WTC11 (cell line): ENCODE measurements at regions not wholly inside any gene's neighbourhood (a gene's known extent, or its start where the extent isn't known, plus 50 kb on each side); places are given as distances from the start of the nearest gene placed in this dataset.

Experiments
- ATAC-seq: fragments of 200-7000 bp; cut with Tn5 transposase; 2 replicates; pipeline ENCODE4 v1.10.0; 2021; ENCODE audit warnings: mild to moderate bottlenecking, moderate library complexity
- CTCF ChIA-PET: fragments of 300-600 bp; sonication (Branson Sonifier 250); formaldehyde crosslinking; loops from one replicate; lab custom pipeline; 2021; ENCODE audit warnings: antibody characterized with exemption; lab: Charles Lee
- POLR2A ChIA-PET: fragments of 350-600 bp; sonication (Branson Sonifier 250); formaldehyde crosslinking; loops from one replicate; lab custom pipeline; 2021; ENCODE audit warnings: antibody characterized with exemption; lab: Charles Lee
- DNase-seq: peaks from one replicate; pipeline ENCODE4 v3.0.0; 2021; ENCODE audit warnings: low spot score
- H3K27ac Mint-ChIP-seq: 2 replicates; pipeline ENCODE4 v1.8.0; 2021; ENCODE audit warnings: mixed read lengths
- H3K27me3 Mint-ChIP-seq: 2 replicates; pipeline ENCODE4 v1.8.0; 2021; ENCODE audit warnings: low read depth, mild to moderate bottlenecking, moderate library complexity, mixed read lengths
- H3K36me3 Mint-ChIP-seq: 2 replicates; pipeline ENCODE4 v1.8.0; 2021; ENCODE audit warnings: mixed read lengths
- H3K4me1 Mint-ChIP-seq: 2 replicates; pipeline ENCODE4 v1.8.0; 2022; ENCODE audit warnings: mixed read lengths
- H3K4me3 Mint-ChIP-seq: 2 replicates; pipeline ENCODE4 v1.8.0; 2021; ENCODE audit warnings: mild to moderate bottlenecking, moderate library complexity, mixed read lengths
- H3K9me3 Mint-ChIP-seq: 2 replicates; pipeline ENCODE4 v1.8.0; 2021; ENCODE audit warnings: mixed read lengths
- EMX1 ChIP-seq: fragments of 250-450 bp; sonication (Bioruptor Pico); IDR thresholded peaks from 2 replicates; pipeline ENCODE4 v1.8.0; 2021; ENCODE audit warnings: mild to moderate bottlenecking
- FOXP1 ChIP-seq: sonication (generic); formaldehyde crosslinking; IDR thresholded peaks from 2 replicates; pipeline ENCODE4 v1.8.0; 2022; ENCODE audit warnings: missing genetic modification reagents, mild to moderate bottlenecking, moderate library complexity, borderline replicate concordance
- GABPB1 ChIP-seq: sonication (generic); formaldehyde crosslinking; IDR thresholded peaks from 2 replicates; pipeline ENCODE4 v1.8.1; 2023; ENCODE audit warnings: mild to moderate bottlenecking, missing genetic modification reagents
- NR2C2 ChIP-seq: sonication (generic); formaldehyde crosslinking; IDR thresholded peaks from 2 replicates; pipeline ENCODE4 v1.8.0; 2022; ENCODE audit warnings: mild to moderate bottlenecking, missing genetic modification reagents
- NR3C1 ChIP-seq: sonication (generic); formaldehyde crosslinking; conservative IDR thresholded peaks from 2 replicates; pipeline ENCODE4 v1.8.1; 2023; ENCODE audit warnings: low read depth, mild to moderate bottlenecking, missing genetic modification reagents
- OVOL2 ChIP-seq: fragments of 250-450 bp; sonication (Bioruptor Pico); IDR thresholded peaks from 2 replicates; pipeline ENCODE4 v1.9.0; 2021; ENCODE audit warnings: mild to moderate bottlenecking, borderline replicate concordance
- RELA ChIP-seq: sonication (generic); formaldehyde crosslinking; IDR thresholded peaks from 2 replicates; pipeline ENCODE4 v1.8.1; 2022; ENCODE audit warnings: missing genetic modification reagents, mild to moderate bottlenecking, borderline replicate concordance
- RORB ChIP-seq: fragments of 250-450 bp; sonication (Bioruptor Pico); IDR thresholded peaks from 2 replicates; pipeline ENCODE4 v1.9.0; 2021; ENCODE audit warnings: mild to moderate bottlenecking
- TP53 ChIP-seq: sonication (generic); formaldehyde crosslinking; IDR thresholded peaks from 2 replicates; pipeline ENCODE4 v1.8.1; 2023; ENCODE audit warnings: mild to moderate bottlenecking, missing genetic modification reagents
- ZBTB21 ChIP-seq: sonication (generic); formaldehyde crosslinking; IDR thresholded peaks from 2 replicates; pipeline ENCODE4 v1.8.1; 2023; ENCODE audit warnings: mild to moderate bottlenecking, missing genetic modification reagents, borderline replicate concordance
- ZNF138 ChIP-seq: sonication (generic); formaldehyde crosslinking; conservative IDR thresholded peaks from 2 replicates; pipeline ENCODE4 v1.8.1; 2022; ENCODE audit warnings: mild to moderate bottlenecking, moderate library complexity, missing genetic modification reagents
- ZNF263 ChIP-seq: sonication (generic); formaldehyde crosslinking; IDR thresholded peaks from 2 replicates; pipeline ENCODE4 v1.8.1; 2022; ENCODE audit warnings: low read depth, mild to moderate bottlenecking, moderate library complexity, missing genetic modification reagents
- ZNF317 ChIP-seq: sonication (generic); formaldehyde crosslinking; IDR thresholded peaks from 2 replicates; pipeline ENCODE4 v1.8.1; 2023; ENCODE audit warnings: low read depth, mild to moderate bottlenecking, moderate library complexity, missing genetic modification reagents, borderline replicate concordance
- ZNF671 ChIP-seq: fragments of 250-450 bp; sonication (Bioruptor Pico); IDR thresholded peaks from 2 replicates; pipeline ENCODE4 v1.8.0; 2021; ENCODE audit warnings: mild to moderate bottlenecking
- TF ChIP-seq, protein P1 (sequence below): sonication (generic); formaldehyde crosslinking; IDR thresholded peaks from 2 replicates; pipeline ENCODE4 v1.8.0; 2022; ENCODE audit warnings: missing genetic modification reagents
- TF ChIP-seq, protein P2 (sequence below): sonication (generic); formaldehyde crosslinking; IDR thresholded peaks from 2 replicates; pipeline ENCODE4 v1.8.1; 2023; ENCODE audit warnings: mild to moderate bottlenecking, moderate library complexity, missing genetic modification reagents
- TF ChIP-seq, protein P3 (sequence below): sonication (generic); formaldehyde crosslinking; IDR thresholded peaks from 2 replicates; pipeline ENCODE4 v1.8.1; 2022; ENCODE audit warnings: low read depth, missing genetic modification reagents, borderline replicate concordance
- TF ChIP-seq, protein P4 (sequence below): sonication (generic); formaldehyde crosslinking; IDR thresholded peaks from 2 replicates; pipeline ENCODE4 v1.8.0; 2022; ENCODE audit warnings: mild to moderate bottlenecking, missing genetic modification reagents
- TF ChIP-seq, protein P5 (sequence below): sonication (generic); formaldehyde crosslinking; IDR thresholded peaks from 2 replicates; pipeline ENCODE4 v1.8.0; 2022; ENCODE audit warnings: mild to moderate bottlenecking, missing genetic modification reagents
- TF ChIP-seq, protein P6 (sequence below): sonication (generic); formaldehyde crosslinking; IDR thresholded peaks from 2 replicates; pipeline ENCODE4 v1.8.1; 2022; ENCODE audit warnings: low read depth, mild to moderate bottlenecking, moderate library complexity, missing genetic modification reagents, borderline replicate concordance
- TF ChIP-seq, protein P7 (sequence below): sonication (generic); formaldehyde crosslinking; IDR thresholded peaks from 2 replicates; pipeline ENCODE4 v1.8.0; 2023; ENCODE audit warnings: missing genetic modification reagents

DNA sequence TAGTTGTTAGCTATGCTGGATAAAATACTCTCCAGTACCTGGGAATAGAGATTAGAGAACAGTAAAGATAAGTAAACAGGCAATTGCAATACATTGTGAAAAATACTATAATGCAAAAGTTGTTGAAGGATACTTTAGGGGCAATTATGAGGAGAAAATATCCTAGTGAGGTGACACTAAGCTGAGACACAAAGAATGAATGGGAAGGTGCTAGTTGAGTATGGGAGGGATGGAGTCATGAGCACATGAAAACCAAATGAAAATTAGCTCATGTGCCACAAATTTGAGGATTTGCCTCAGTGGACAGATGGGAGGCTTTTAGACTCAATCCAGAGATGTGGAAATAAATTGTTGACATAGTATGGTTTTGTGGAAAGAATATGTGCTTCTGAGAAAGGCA, 370.5 kb upstream of the MMS22L start (continued):
- TF ChIP-seq, protein P1, sequence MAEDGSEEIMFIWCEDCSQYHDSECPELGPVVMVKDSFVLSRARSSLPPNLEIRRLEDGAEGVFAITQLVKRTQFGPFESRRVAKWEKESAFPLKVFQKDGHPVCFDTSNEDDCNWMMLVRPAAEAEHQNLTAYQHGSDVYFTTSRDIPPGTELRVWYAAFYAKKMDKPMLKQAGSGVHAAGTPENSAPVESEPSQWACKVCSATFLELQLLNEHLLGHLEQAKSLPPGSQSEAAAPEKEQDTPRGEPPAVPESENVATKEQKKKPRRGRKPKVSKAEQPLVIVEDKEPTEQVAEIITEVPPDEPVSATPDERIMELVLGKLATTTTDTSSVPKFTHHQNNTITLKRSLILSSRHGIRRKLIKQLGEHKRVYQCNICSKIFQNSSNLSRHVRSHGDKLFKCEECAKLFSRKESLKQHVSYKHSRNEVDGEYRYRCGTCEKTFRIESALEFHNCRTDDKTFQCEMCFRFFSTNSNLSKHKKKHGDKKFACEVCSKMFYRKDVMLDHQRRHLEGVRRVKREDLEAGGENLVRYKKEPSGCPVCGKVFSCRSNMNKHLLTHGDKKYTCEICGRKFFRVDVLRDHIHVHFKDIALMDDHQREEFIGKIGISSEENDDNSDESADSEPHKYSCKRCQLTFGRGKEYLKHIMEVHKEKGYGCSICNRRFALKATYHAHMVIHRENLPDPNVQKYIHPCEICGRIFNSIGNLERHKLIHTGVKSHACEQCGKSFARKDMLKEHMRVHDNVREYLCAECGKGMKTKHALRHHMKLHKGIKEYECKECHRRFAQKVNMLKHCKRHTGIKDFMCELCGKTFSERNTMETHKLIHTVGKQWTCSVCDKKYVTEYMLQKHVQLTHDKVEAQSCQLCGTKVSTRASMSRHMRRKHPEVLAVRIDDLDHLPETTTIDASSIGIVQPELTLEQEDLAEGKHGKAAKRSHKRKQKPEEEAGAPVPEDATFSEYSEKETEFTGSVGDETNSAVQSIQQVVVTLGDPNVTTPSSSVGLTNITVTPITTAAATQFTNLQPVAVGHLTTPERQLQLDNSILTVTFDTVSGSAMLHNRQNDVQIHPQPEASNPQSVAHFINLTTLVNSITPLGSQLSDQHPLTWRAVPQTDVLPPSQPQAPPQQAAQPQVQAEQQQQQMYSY (CRISPR knock-in tag) = no peak
- TF ChIP-seq, protein P2, sequence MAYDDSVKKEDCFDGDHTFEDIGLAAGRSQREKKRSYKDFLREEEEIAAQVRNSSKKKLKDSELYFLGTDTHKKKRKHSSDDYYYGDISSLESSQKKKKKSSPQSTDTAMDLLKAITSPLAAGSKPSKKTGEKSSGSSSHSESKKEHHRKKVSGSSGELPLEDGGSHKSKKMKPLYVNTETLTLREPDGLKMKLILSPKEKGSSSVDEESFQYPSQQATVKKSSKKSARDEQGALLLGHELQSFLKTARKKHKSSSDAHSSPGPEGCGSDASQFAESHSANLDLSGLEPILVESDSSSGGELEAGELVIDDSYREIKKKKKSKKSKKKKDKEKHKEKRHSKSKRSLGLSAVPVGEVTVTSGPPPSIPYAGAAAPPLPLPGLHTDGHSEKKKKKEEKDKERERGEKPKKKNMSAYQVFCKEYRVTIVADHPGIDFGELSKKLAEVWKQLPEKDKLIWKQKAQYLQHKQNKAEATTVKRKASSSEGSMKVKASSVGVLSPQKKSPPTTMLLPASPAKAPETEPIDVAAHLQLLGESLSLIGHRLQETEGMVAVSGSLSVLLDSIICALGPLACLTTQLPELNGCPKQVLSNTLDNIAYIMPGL = no peak
- TF ChIP-seq RELA (CRISPR knock-in tag) (no peak), TP53 (CRISPR knock-in tag) (no peak)

DNA sequence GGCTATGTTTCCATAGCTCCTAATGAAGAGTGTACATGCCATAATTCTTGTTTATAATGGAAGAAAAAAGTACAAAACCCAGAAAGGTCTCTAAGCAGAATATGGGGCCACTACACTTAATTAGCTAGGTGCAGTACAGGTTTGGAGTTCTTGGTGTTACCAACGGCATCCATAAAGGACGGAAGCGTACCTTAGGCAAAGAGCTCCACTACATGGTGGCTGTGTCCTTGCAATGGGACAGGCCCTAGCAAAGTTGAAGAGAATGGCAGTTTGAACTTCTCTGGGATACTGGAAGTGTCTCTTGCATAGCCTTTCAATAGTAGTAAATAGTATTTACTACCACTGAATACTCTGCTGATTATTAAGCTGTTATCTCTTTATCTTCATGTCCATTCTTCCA, 371.7 kb upstream of the MMS22L start:
- peaks cover 4% of the 10 kb centered on the region; the same call in 1 of the 2 replicates for H3K9me3 Mint-ChIP-seq
- H3K4me3 Mint-ChIP-seq = no peak overlapping the region
- DNase-seq (no peak), ATAC-seq (peak; percentile 65)
- ChIA-PET POLR2A (no interaction called here), CTCF (interaction anchor here (0.8 to 1.1 kb wide), 5 partner anchors 12 to 214 kb away, joined by 3 to 6 read pairs (median 3); no protein-coding TSS in a partner anchor)
- TF ChIP-seq ZNF138 (CRISPR knock-in tag) (no peak), RELA (CRISPR knock-in tag) (no peak), ZNF317 (CRISPR knock-in tag) (no peak), GABPB1 (CRISPR knock-in tag) (no peak), NR3C1 (CRISPR knock-in tag) (no peak), ZNF671 (CRISPR knock-in tag) (no peak), NR2C2 (CRISPR knock-in tag) (no peak), EMX1 (no peak), ZBTB21 (CRISPR knock-in tag) (no peak), RORB (CRISPR knock-in tag) (no peak), ZNF263 (CRISPR knock-in tag) (no peak), OVOL2 (CRISPR knock-in tag) (no peak), FOXP1 (no peak)
- TF ChIP-seq, protein P3, sequence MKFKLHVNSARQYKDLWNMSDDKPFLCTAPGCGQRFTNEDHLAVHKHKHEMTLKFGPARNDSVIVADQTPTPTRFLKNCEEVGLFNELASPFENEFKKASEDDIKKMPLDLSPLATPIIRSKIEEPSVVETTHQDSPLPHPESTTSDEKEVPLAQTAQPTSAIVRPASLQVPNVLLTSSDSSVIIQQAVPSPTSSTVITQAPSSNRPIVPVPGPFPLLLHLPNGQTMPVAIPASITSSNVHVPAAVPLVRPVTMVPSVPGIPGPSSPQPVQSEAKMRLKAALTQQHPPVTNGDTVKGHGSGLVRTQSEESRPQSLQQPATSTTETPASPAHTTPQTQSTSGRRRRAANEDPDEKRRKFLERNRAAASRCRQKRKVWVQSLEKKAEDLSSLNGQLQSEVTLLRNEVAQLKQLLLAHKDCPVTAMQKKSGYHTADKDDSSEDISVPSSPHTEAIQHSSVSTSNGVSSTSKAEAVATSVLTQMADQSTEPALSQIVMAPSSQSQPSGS (CRISPR knock-in tag) = no peak
- TF ChIP-seq, protein P4, sequence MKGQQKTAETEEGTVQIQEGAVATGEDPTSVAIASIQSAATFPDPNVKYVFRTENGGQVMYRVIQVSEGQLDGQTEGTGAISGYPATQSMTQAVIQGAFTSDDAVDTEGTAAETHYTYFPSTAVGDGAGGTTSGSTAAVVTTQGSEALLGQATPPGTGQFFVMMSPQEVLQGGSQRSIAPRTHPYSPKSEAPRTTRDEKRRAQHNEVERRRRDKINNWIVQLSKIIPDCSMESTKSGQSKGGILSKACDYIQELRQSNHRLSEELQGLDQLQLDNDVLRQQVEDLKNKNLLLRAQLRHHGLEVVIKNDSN (CRISPR knock-in tag) = no peak
- TF ChIP-seq, protein P5, sequence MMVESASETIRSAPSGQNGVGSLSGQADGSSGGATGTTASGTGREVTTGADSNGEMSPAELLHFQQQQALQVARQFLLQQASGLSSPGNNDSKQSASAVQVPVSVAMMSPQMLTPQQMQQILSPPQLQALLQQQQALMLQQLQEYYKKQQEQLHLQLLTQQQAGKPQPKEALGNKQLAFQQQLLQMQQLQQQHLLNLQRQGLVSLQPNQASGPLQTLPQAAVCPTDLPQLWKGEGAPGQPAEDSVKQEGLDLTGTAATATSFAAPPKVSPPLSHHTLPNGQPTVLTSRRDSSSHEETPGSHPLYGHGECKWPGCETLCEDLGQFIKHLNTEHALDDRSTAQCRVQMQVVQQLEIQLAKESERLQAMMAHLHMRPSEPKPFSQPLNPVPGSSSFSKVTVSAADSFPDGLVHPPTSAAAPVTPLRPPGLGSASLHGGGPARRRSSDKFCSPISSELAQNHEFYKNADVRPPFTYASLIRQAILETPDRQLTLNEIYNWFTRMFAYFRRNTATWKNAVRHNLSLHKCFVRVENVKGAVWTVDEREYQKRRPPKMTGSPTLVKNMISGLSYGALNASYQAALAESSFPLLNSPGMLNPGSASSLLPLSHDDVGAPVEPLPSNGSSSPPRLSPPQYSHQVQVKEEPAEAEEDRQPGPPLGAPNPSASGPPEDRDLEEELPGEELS (CRISPR knock-in tag) = no peak
- TF ChIP-seq, protein P6, sequence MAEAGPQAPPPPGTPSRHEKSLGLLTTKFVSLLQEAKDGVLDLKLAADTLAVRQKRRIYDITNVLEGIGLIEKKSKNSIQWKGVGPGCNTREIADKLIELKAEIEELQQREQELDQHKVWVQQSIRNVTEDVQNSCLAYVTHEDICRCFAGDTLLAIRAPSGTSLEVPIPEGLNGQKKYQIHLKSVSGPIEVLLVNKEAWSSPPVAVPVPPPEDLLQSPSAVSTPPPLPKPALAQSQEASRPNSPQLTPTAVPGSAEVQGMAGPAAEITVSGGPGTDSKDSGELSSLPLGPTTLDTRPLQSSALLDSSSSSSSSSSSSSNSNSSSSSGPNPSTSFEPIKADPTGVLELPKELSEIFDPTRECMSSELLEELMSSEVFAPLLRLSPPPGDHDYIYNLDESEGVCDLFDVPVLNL (CRISPR knock-in tag) = no peak
- TF ChIP-seq, protein P7, sequence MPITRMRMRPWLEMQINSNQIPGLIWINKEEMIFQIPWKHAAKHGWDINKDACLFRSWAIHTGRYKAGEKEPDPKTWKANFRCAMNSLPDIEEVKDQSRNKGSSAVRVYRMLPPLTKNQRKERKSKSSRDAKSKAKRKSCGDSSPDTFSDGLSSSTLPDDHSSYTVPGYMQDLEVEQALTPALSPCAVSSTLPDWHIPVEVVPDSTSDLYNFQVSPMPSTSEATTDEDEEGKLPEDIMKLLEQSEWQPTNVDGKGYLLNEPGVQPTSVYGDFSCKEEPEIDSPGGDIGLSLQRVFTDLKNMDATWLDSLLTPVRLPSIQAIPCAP (CRISPR knock-in tag) = no peak
- no peak overlapping the region for H3K27ac Mint-ChIP-seq
- H3K36me3 Mint-ChIP-seq = no peaks in the 10 kb centered on the region
- no peaks in the 10 kb centered on the region for H3K27me3 Mint-ChIP-seq
- H3K4me1 Mint-ChIP-seq = no peaks in the 10 kb centered on the region
